ENCODE measurements at regions not wholly inside any gene's neighbourhood (a gene's known extent, or its start where the extent isn't known, plus 50 kb on each side); places are given as distances from the start of the nearest gene placed in this dataset.

GRCh38 chr10:128360783-128361182, 234.6 kb upstream of the MKI67 start:
- TF ChIP-seq CTCF (IDR thresholded peaks at IDR 0.05; ENCODE audit: insufficient read depth, low read depth, low read length, missing control alignments) = no peak
- DNase-seq (ENCODE audit: low read depth) = no peak
- H3K4me3 ChIP-seq (ENCODE audit: low read depth, low read length) = no peak overlapping the region

GRCh38 chr10:128361487-128361886, 235.3 kb upstream of the MKI67 start:
- no peak for TF ChIP-seq CTCF (IDR thresholded peaks at IDR 0.05; ENCODE audit: insufficient read depth, low read depth, low read length, missing control alignments)
- H3K4me3 ChIP-seq (ENCODE audit: low read depth, low read length) = no peak overlapping the region
- no peak for DNase-seq (ENCODE audit: low read depth)

GRCh38 chr10:128362514-128362913, 236.3 kb upstream of the MKI67 start:
- H3K4me3 ChIP-seq (ENCODE audit: low read depth, low read length) = no peak overlapping the region
- no peak for DNase-seq (ENCODE audit: low read depth)
- no peak for TF ChIP-seq CTCF (IDR thresholded peaks at IDR 0.05; ENCODE audit: insufficient read depth, low read depth, low read length, missing control alignments)

- no peak overlapping the region for H3K4me3 ChIP-seq (ENCODE audit: low read depth, low read length)
- no peak for TF ChIP-seq CTCF (IDR thresholded peaks at IDR 0.05; ENCODE audit: insufficient read depth, low read depth, low read length, missing control alignments)
- DNase-seq (ENCODE audit: low read depth) = no peak
Observed at GRCh38 chr10:128364631-128365030, 238.4 kb upstream of the MKI67 start.

GRCh38 chr10:128365156-128365725, 239.0 kb upstream of the MKI67 start:
- no peak for TF ChIP-seq CTCF (IDR thresholded peaks at IDR 0.05; ENCODE audit: insufficient read depth, low read depth, low read length, missing control alignments)
- DNase-seq (ENCODE audit: low read depth) = no peak

GRCh38 chr10:128367807-128368206, 241.6 kb upstream of the MKI67 start:
- no peak for DNase-seq (ENCODE audit: low read depth)
- H3K4me3 ChIP-seq (ENCODE audit: low read depth, low read length) = no peak overlapping the region
- no peak for TF ChIP-seq CTCF (IDR thresholded peaks at IDR 0.05; ENCODE audit: insufficient read depth, low read depth, low read length, missing control alignments)

More at GRCh38 chr10:128365156-128365725, 239.0 kb upstream of the MKI67 start:
- no peak overlapping the region for H3K4me3 ChIP-seq (ENCODE audit: low read depth, low read length)

- no peak overlapping the region for H3K4me3 ChIP-seq (ENCODE audit: low read depth, low read length)
- TF ChIP-seq CTCF (IDR thresholded peaks at IDR 0.05; ENCODE audit: insufficient read depth, low read depth, low read length, missing control alignments) = no peak
- no peak for DNase-seq (ENCODE audit: low read depth)
Observed at GRCh38 chr10:128369101-128369650, 243.0 kb upstream of the MKI67 start.

Data from GM12865 (cell line).